ENCODE measurements at regions not wholly inside any gene's neighbourhood (a gene's known extent, or its start where the extent isn't known, plus 50 kb on each side); places are given as distances from the start of the nearest gene placed in this dataset.

DNA sequence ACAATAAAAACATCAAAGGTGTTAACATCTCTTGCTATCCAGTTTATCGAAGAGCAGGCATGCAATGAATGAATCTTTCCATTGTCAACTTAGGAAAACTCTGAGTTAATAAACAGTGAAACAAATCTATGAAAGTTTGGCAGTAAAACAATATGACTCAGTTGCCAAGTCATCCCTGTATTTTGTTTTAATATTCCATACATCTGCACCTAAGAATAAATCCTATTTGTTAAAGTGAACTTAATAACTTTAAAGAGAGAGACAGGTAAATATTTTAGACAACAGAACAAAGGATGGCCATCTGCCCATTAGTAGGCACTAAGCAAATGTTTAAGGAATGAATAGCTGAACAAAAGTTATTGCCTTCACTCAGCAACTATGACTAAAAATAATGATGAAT, 700.5 kb upstream of the CELF2 start:
- H3K27me3 ChIP-seq (ENCODE audit: insufficient read depth, low read length, poor library complexity): no peaks in the 10 kb centered on the region
- no peak overlapping the region for H3K4me3 ChIP-seq (ENCODE audit: low read length)
- H3K23ac ChIP-seq (ENCODE audit: low read length): no peak overlapping the region
- no peak overlapping the region for H3K18ac ChIP-seq (ENCODE audit: low read length)
- H2BK120ac ChIP-seq (ENCODE audit: low read depth, low read length): no peak overlapping the region
- no peaks in the 10 kb centered on the region for H3K4me1 ChIP-seq (ENCODE audit: control insufficient read depth, low read depth, low read length)
- H3K56ac ChIP-seq (ENCODE audit: low read length): no peak overlapping the region
- no peak overlapping the region for H2BK5ac ChIP-seq (ENCODE audit: low read length)
- no peak overlapping the region for H4K8ac ChIP-seq (ENCODE audit: low read depth, low read length)
- H3K4me2 ChIP-seq (ENCODE audit: low read length): no peak overlapping the region
- no peak overlapping the region for H4K5ac ChIP-seq (ENCODE audit: low read length)
- no peak overlapping the region for H3K9ac ChIP-seq (ENCODE audit: low read length)
- WGBS (ENCODE audit: extremely low coverage, insufficient coverage, low lambda C conversion rate): no CpG with 5 or more reads among the region's 1 CpG
- no peaks in the 10 kb centered on the region for H3K79me2 ChIP-seq (ENCODE audit: control insufficient read depth, insufficient read depth, low read length)
- no peak for DNase-seq
- no peak overlapping the region for H2BK15ac ChIP-seq (replicated peaks; ENCODE audit: low read depth)
- no peaks in the 10 kb centered on the region for H3K79me1 ChIP-seq (ENCODE audit: low read length)
- H3K36me3 ChIP-seq (ENCODE audit: control insufficient read depth, insufficient read depth, low read length): no peaks in the 10 kb centered on the region
- no peak overlapping the region for H3K4ac ChIP-seq (ENCODE audit: low read depth, low read length)
- no peak overlapping the region for H3K27ac ChIP-seq (ENCODE audit: low read depth, low read length)
- no peak overlapping the region for H2AK5ac ChIP-seq (ENCODE audit: low read length)

DNA sequence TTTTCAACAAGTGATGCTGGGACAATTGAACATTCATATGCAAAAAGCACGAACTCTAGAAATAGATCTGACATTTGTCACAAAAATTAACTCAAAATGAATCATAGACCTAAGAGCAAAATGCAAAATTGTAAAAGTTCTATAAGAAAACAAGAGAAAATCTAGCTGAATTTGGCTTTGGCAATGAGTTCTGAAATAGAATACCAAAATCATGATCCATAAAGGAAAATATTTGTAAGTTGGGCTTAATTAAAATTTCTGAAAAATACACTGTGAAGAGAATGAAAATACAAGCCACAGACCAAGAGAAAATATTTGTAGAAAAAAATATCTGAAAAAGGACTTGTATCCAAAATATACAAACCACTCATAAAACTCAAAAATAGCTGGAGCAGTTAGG, 698.8 kb upstream of the CELF2 start:
- no CpG with 5 or more reads among the region's 1 CpG for WGBS (ENCODE audit: extremely low coverage, insufficient coverage, low lambda C conversion rate)
- no peak overlapping the region for H3K56ac ChIP-seq (ENCODE audit: low read length)
- no peak overlapping the region for H4K8ac ChIP-seq (ENCODE audit: low read depth, low read length)
- H3K79me2 ChIP-seq (ENCODE audit: control insufficient read depth, insufficient read depth, low read length): no peaks in the 10 kb centered on the region
- no peak overlapping the region for H3K4me3 ChIP-seq (ENCODE audit: low read length)
- H2BK120ac ChIP-seq (ENCODE audit: low read depth, low read length): no peak overlapping the region
- H3K4me1 ChIP-seq (ENCODE audit: control insufficient read depth, low read depth, low read length): no peaks in the 10 kb centered on the region
- H3K27ac ChIP-seq (ENCODE audit: low read depth, low read length): no peak overlapping the region
- no peak for DNase-seq
- no peak overlapping the region for H3K18ac ChIP-seq (ENCODE audit: low read length)
- no peak overlapping the region for H2BK5ac ChIP-seq (ENCODE audit: low read length)
- no peak overlapping the region for H4K5ac ChIP-seq (ENCODE audit: low read length)
- H3K23ac ChIP-seq (ENCODE audit: low read length): no peak overlapping the region
- no peak overlapping the region for H3K4me2 ChIP-seq (ENCODE audit: low read length)
- no peak overlapping the region for H2AK5ac ChIP-seq (ENCODE audit: low read length)
- no peak overlapping the region for H2BK15ac ChIP-seq (replicated peaks; ENCODE audit: low read depth)
- no peak overlapping the region for H3K9ac ChIP-seq (ENCODE audit: low read length)
- no peaks in the 10 kb centered on the region for H3K36me3 ChIP-seq (ENCODE audit: control insufficient read depth, insufficient read depth, low read length)
- H3K79me1 ChIP-seq (ENCODE audit: low read length): no peaks in the 10 kb centered on the region
- no peaks in the 10 kb centered on the region for H3K27me3 ChIP-seq (ENCODE audit: insufficient read depth, low read length, poor library complexity)
- no peak overlapping the region for H3K4ac ChIP-seq (ENCODE audit: low read depth, low read length)

DNA sequence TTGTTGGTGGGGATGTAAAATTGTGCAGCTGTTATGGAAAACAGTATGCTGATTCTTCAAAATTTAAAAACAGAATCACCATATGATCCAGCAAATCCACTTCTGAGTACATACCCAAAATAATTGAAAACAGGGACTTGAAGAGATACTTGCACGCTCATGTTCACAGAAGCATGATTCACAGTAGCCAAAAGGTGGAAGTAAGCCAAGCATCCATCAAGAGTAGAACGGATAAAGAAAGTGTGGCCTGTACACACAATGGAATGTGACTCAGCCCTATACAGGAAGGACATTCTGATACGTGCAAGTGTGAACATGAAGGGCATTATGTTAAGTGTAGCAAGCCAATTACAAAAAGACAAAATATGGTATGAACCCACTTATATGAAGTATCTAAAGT, 696.7 kb upstream of the CELF2 start:
- Histone ChIP-seq H3K4me3 (ENCODE audit: low read length) (no peak overlapping the region), H3K4ac (ENCODE audit: low read depth, low read length) (no peak overlapping the region), H2BK120ac (ENCODE audit: low read depth, low read length) (no peak overlapping the region), H3K4me2 (ENCODE audit: low read length) (no peak overlapping the region), H3K18ac (ENCODE audit: low read length) (no peak overlapping the region), H3K9ac (ENCODE audit: low read length) (no peak overlapping the region), H3K23ac (ENCODE audit: low read length) (no peak overlapping the region), H3K79me2 (ENCODE audit: control insufficient read depth, insufficient read depth, low read length) (no peaks in the 10 kb centered on the region), H4K8ac (ENCODE audit: low read depth, low read length) (no peak overlapping the region), H2BK15ac (replicated peaks; ENCODE audit: low read depth) (no peak overlapping the region), H3K79me1 (ENCODE audit: low read length) (no peaks in the 10 kb centered on the region), H3K36me3 (ENCODE audit: control insufficient read depth, insufficient read depth, low read length) (no peaks in the 10 kb centered on the region), H2BK5ac (ENCODE audit: low read length) (no peak overlapping the region), H3K27ac (ENCODE audit: low read depth, low read length) (no peak overlapping the region), H3K4me1 (ENCODE audit: control insufficient read depth, low read depth, low read length) (no peaks in the 10 kb centered on the region), H2AK5ac (ENCODE audit: low read length) (no peak overlapping the region), H3K56ac (ENCODE audit: low read length) (no peak overlapping the region), H4K5ac (ENCODE audit: low read length) (no peak overlapping the region), H3K27me3 (ENCODE audit: insufficient read depth, low read length, poor library complexity) (no peaks in the 10 kb centered on the region)
- no CpG with 5 or more reads among the region's 3 CpGs for WGBS (ENCODE audit: extremely low coverage, insufficient coverage, low lambda C conversion rate)
- no peak for DNase-seq

DNA sequence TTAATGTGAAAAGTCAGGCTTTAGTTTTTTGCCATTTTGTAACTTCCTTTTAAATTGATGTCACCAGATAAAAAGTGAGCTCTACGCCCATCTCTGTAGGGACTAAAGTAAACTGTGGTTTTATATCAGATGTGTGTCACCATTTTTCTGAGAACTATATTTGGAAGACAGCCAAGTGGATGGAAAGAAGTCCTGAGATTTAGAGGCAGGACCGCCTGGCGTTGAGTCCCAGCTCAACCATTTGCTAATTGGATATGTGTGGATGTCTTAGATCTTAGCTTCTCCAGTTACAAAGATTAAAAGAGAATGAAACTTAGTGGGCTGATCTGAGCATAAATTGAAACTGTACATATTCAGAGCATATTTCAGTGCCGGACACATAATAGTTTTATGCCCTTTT, 691.6 kb upstream of the CELF2 start:
- no CpG with 5 or more reads among the region's 4 CpGs for WGBS (ENCODE audit: extremely low coverage, insufficient coverage, low lambda C conversion rate)

DNA sequence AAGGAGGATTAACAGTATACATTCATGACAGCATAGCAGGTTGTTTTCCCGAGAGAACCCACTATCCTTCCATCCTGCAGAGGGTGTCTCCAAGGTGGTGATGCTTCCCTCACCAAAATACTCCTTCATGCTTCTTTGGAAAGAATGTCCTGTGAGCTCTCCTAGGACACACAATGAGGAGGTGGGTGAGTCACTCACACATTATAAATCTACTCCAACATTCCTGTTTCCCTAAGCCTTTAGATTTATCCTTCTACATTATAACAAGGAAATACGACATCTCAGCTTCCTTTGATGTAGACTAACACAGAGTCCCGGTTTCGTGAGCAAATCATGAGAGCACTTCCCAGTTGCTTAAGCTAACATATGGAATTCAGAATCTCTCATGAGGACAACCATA, 689.7 kb upstream of the CELF2 start:
- Histone ChIP-seq H4K5ac (ENCODE audit: low read length) (no peak overlapping the region), H2BK15ac (replicated peaks; ENCODE audit: low read depth) (no peak overlapping the region)

More for the DNA sequence above, 691.6 kb upstream of the CELF2 start:
- Histone ChIP-seq H3K18ac (ENCODE audit: low read length) (no peak overlapping the region), H3K4me1 (ENCODE audit: control insufficient read depth, low read depth, low read length) (no peaks in the 10 kb centered on the region), H3K36me3 (ENCODE audit: control insufficient read depth, insufficient read depth, low read length) (no peaks in the 10 kb centered on the region), H2BK5ac (ENCODE audit: low read length) (no peak overlapping the region), H3K27me3 (ENCODE audit: insufficient read depth, low read length, poor library complexity) (no peaks in the 10 kb centered on the region), H3K79me1 (ENCODE audit: low read length) (no peaks in the 10 kb centered on the region), H4K5ac (ENCODE audit: low read length) (no peak overlapping the region), H3K79me2 (ENCODE audit: control insufficient read depth, insufficient read depth, low read length) (no peaks in the 10 kb centered on the region), H3K4ac (ENCODE audit: low read depth, low read length) (no peak overlapping the region), H2AK5ac (ENCODE audit: low read length) (no peak overlapping the region), H3K4me3 (ENCODE audit: low read length) (no peak overlapping the region), H3K23ac (ENCODE audit: low read length) (no peak overlapping the region), H4K8ac (ENCODE audit: low read depth, low read length) (no peak overlapping the region), H3K56ac (ENCODE audit: low read length) (no peak overlapping the region), H3K4me2 (ENCODE audit: low read length) (no peak overlapping the region), H2BK120ac (ENCODE audit: low read depth, low read length) (no peak overlapping the region), H3K9ac (ENCODE audit: low read length) (no peak overlapping the region), H2BK15ac (replicated peaks; ENCODE audit: low read depth) (no peak overlapping the region), H3K27ac (ENCODE audit: low read depth, low read length) (no peak overlapping the region)
- no peak for DNase-seq

DNA sequence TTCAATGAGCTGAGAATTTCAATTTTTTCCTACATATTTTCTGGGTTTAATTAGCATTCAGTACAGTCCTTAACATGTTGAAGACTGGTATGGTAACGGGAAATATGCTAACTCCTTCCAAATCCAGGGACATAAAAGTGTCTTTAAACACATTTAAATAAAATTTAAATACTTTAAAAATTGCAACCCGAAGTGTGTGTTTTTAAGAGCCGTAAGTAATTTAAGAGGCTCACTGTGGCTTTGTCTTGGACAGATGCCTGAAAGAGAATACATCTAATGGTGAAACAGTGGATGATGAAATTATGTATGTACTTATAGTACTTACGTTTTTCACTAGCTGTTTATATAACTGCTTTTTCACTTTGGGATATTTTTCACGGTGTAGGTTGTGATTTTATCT, 687.3 kb upstream of the CELF2 start:
- H3K4ac ChIP-seq (ENCODE audit: low read depth, low read length): no peak overlapping the region
- no peak overlapping the region for H2BK5ac ChIP-seq (ENCODE audit: low read length)
- no peak overlapping the region for H3K9ac ChIP-seq (ENCODE audit: low read length)
- H3K27me3 ChIP-seq (ENCODE audit: insufficient read depth, low read length, poor library complexity): no peaks in the 10 kb centered on the region
- no peak overlapping the region for H3K4me3 ChIP-seq (ENCODE audit: low read length)
- H4K5ac ChIP-seq (ENCODE audit: low read length): no peak overlapping the region
- H2BK120ac ChIP-seq (ENCODE audit: low read depth, low read length): no peak overlapping the region
- H2BK15ac ChIP-seq (replicated peaks; ENCODE audit: low read depth): no peak overlapping the region
- WGBS (ENCODE audit: extremely low coverage, insufficient coverage, low lambda C conversion rate): no CpG with 5 or more reads among the region's 5 CpGs
- H3K4me2 ChIP-seq (ENCODE audit: low read length): no peak overlapping the region
- H3K79me1 ChIP-seq (ENCODE audit: low read length): no peaks in the 10 kb centered on the region
- H4K8ac ChIP-seq (ENCODE audit: low read depth, low read length): no peak overlapping the region
- no peak for DNase-seq
- H3K56ac ChIP-seq (ENCODE audit: low read length): no peak overlapping the region
- H3K18ac ChIP-seq (ENCODE audit: low read length): no peak overlapping the region
- H3K36me3 ChIP-seq (ENCODE audit: control insufficient read depth, insufficient read depth, low read length): no peaks in the 10 kb centered on the region
- H3K79me2 ChIP-seq (ENCODE audit: control insufficient read depth, insufficient read depth, low read length): no peaks in the 10 kb centered on the region
- H3K23ac ChIP-seq (ENCODE audit: low read length): no peak overlapping the region
- no peak overlapping the region for H3K27ac ChIP-seq (ENCODE audit: low read depth, low read length)
- no peak overlapping the region for H2AK5ac ChIP-seq (ENCODE audit: low read length)
- no peaks in the 10 kb centered on the region for H3K4me1 ChIP-seq (ENCODE audit: control insufficient read depth, low read depth, low read length)

More for the DNA sequence above, 689.7 kb upstream of the CELF2 start:
- Histone ChIP-seq H3K4me3 (ENCODE audit: low read length) (no peak overlapping the region), H3K18ac (ENCODE audit: low read length) (no peak overlapping the region), H2BK120ac (ENCODE audit: low read depth, low read length) (no peak overlapping the region), H3K23ac (ENCODE audit: low read length) (no peak overlapping the region), H3K4me1 (ENCODE audit: control insufficient read depth, low read depth, low read length) (no peaks in the 10 kb centered on the region), H3K4ac (ENCODE audit: low read depth, low read length) (no peak overlapping the region), H3K79me2 (ENCODE audit: control insufficient read depth, insufficient read depth, low read length) (no peaks in the 10 kb centered on the region), H4K8ac (ENCODE audit: low read depth, low read length) (no peak overlapping the region), H3K79me1 (ENCODE audit: low read length) (no peaks in the 10 kb centered on the region), H3K9ac (ENCODE audit: low read length) (no peak overlapping the region), H2AK5ac (ENCODE audit: low read length) (no peak overlapping the region), H3K56ac (ENCODE audit: low read length) (no peak overlapping the region), H3K27ac (ENCODE audit: low read depth, low read length) (no peak overlapping the region), H2BK5ac (ENCODE audit: low read length) (no peak overlapping the region), H3K4me2 (ENCODE audit: low read length) (no peak overlapping the region), H3K36me3 (ENCODE audit: control insufficient read depth, insufficient read depth, low read length) (no peaks in the 10 kb centered on the region), H3K27me3 (ENCODE audit: insufficient read depth, low read length, poor library complexity) (no peaks in the 10 kb centered on the region)
- no peak for DNase-seq
- no CpG with 5 or more reads among the region's 4 CpGs for WGBS (ENCODE audit: extremely low coverage, insufficient coverage, low lambda C conversion rate)

Data from mesendoderm (in vitro differentiated cells).